OCI-LY3 (cell line): ENCODE measurements at regions not wholly inside any gene's neighbourhood (a gene's known extent, or its start where the extent isn't known, plus 50 kb on each side); places are given as distances from the start of the nearest gene placed in this dataset.
A peak's percentile ranks its signal among the peaks of the same experiment; 100 is the strongest.

Experiments used
- H2AFZ ChIP-seq: fragments of 200-600, 300-600 bp; shearing (Covaris generic); 2 replicates; pipeline ENCODE4 v1.6.0; 2014; ENCODE audit warnings: antibody characterized with exemption, low read depth, low read length
- H3K27ac ChIP-seq: fragments of 200-600, 300-600 bp; sonication (generic); 2 replicates; pipeline ENCODE4 v1.5.1; 2014; ENCODE audit warnings: mild to moderate bottlenecking, low read length, moderate library complexity, mixed read lengths
- H3K27me3 ChIP-seq: fragments of 200-600, 300-600 bp; sonication (generic); 2 replicates; pipeline ENCODE4 v1.6.1; 2014; ENCODE audit warnings: low read depth, low read length, mixed read lengths
- H3K36me3 ChIP-seq: fragments of 200-600, 300-600 bp; sonication (generic); replicated peaks from 2 replicates; pipeline ENCODE3; 2014; ENCODE audit warnings: low read depth, low read length, mixed read lengths
- H3K4me1 ChIP-seq: fragments of 300-600, 200-600 bp; sonication (generic); 2 replicates; pipeline ENCODE4 v1.6.1; 2014; ENCODE audit warnings: low read length, mixed read lengths
- H3K4me2 ChIP-seq: fragments of 200-600, 300-600 bp; sonication (generic); 2 replicates; pipeline ENCODE4 v1.6.1; 2014; ENCODE audit warnings: low read length, mixed read lengths
- H3K4me3 ChIP-seq: fragments of 300-600, 200-600 bp; sonication (generic); 2 replicates; pipeline ENCODE4 v1.5.1; 2014; ENCODE audit warnings: antibody characterized with exemption, mild to moderate bottlenecking, low read length, moderate library complexity
- H3K79me2 ChIP-seq: fragments of 300-600, 200-600 bp; shearing (Covaris generic); 2 replicates; pipeline ENCODE4 v1.6.1; 2014; ENCODE audit warnings: mild to moderate bottlenecking, low read length, mixed read lengths
- H3K9ac ChIP-seq: fragments of 300-600, 200-600 bp; shearing (Covaris generic); 2 replicates; pipeline ENCODE4 v1.6.0; 2014; ENCODE audit warnings: mild to moderate bottlenecking, low read length, moderate library complexity
- H3K9me3 ChIP-seq: fragments of 200-600, 300-600 bp; shearing (Covaris generic); 2 replicates; pipeline ENCODE4 v1.6.1; 2014; ENCODE audit warnings: low read length, mixed read lengths; ENCODE audit not compliant: insufficient read depth
- H4K20me1 ChIP-seq: fragments of 200-600, 300-600 bp; sonication (generic); 2 replicates; pipeline ENCODE4 v1.6.1; 2016; ENCODE audit warnings: low read length, mixed read lengths; ENCODE audit not compliant: insufficient read depth
- CTCF ChIP-seq: fragments of 200-600, 300-600 bp; sonication (generic); IDR thresholded peaks from 2 replicates; pipeline ENCODE4 v1.5.1; 2014; ENCODE audit warnings: antibody characterized with exemption, low read length, low read depth
- EZH2phosphoT487 ChIP-seq: fragments of 200-600 bp; shearing (Covaris generic); IDR thresholded peaks from 2 replicates; pipeline ENCODE4 v1.6.1; 2018; ENCODE audit warnings: antibody characterized with exemption, mixed run types, low read depth

DNA sequence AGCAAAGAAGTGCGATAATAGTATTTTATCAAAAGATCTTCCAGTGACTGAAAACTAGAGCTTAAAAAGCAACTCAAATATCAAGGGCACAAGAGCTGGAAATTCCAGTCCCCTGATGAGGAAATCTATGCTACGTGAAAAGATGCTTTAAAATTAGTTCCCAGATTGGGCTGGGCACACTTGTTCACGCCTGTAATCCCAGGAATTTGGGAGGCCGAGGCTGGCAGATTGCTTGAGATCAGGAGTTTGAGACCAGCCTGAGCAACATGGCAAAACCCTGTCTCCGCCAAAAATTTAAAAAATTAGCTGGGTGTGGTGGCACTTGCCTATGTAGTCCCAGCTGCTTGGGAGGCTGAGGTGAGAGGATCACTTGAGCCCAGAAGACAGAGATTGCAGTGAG, 138.8 kb downstream of the SEMA6D start:
- no peak overlapping the region for H3K4me3 ChIP-seq
- H3K9me3 ChIP-seq = no peaks in the 10 kb centered on the region
- no peak for TF ChIP-seq CTCF
- TF ChIP-seq EZH2phosphoT487 = no peak
- no peak overlapping the region for H3K9ac ChIP-seq
- 0 out of 2 replicates have a peak, but pooled peaks cover 10% of the 10 kb centered on the region for H4K20me1 ChIP-seq
- no peak overlapping the region for H3K4me2 ChIP-seq
- peaks cover 16% of the 10 kb centered on the region for H3K4me1 ChIP-seq
- peaks cover 91% of the 10 kb centered on the region for H3K27me3 ChIP-seq
- no peak overlapping the region for H3K27ac ChIP-seq
- H2AFZ ChIP-seq = no peak overlapping the region
- H3K36me3 ChIP-seq = no peaks in the 10 kb centered on the region
- H3K79me2 ChIP-seq = no peaks in the 10 kb centered on the region

DNA sequence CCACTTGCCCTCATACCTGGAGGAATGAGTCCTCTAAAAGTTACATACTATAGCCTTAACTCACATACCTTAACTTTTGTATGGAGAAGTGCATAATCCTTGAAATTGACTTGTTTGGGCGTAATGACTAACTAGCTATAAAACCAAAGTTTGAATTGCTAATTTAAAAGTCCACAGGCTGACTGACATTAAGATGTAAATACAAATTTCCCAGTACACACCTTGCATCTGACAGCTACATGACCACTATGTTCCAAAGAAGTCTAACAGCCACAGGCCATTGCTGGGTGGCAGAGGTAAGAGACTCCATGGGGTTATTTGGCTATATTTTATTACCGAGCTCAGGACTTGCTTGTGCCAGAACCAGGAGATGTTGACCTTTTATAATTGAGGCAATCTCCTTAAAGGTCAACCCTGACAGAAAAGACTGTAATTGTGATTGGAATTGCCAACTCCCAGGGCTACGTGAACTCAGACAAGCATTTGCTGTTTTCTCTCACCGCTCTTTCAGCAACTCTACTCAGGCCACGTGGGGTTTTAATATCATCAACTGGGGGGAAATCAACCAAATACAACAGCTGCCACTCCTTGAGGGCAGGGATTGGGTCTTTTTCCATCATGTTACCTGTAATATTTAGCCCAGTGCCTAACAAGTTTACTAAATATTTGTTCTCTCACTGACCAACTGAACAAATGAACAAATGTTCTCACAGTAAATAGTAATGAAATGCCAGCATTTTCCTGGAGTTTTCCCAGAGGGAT, 139.9 kb downstream of the SEMA6D start:
- 0 out of 2 replicates have a peak, but pooled peaks cover 5% of the 10 kb centered on the region for H3K9me3 ChIP-seq
- H3K79me2 ChIP-seq = no peaks in the 10 kb centered on the region
- H3K36me3 ChIP-seq = no peaks in the 10 kb centered on the region
- no peak overlapping the region for H3K27ac ChIP-seq
- H3K4me1 ChIP-seq = peaks cover 22% of the 10 kb centered on the region
- no peak overlapping the region for H3K4me3 ChIP-seq
- no peak overlapping the region for H2AFZ ChIP-seq
- H3K9ac ChIP-seq = no peak overlapping the region
- peaks cover 88% of the 10 kb centered on the region for H3K27me3 ChIP-seq
- TF ChIP-seq CTCF (no peak), EZH2phosphoT487 (no peak)
- peaks cover 11% of the 10 kb centered on the region; the same call in 1 of the 2 replicates for H4K20me1 ChIP-seq
- H3K4me2 ChIP-seq = peak overlapping the region; percentile 9; the same call in 1 of the 2 replicates

DNA sequence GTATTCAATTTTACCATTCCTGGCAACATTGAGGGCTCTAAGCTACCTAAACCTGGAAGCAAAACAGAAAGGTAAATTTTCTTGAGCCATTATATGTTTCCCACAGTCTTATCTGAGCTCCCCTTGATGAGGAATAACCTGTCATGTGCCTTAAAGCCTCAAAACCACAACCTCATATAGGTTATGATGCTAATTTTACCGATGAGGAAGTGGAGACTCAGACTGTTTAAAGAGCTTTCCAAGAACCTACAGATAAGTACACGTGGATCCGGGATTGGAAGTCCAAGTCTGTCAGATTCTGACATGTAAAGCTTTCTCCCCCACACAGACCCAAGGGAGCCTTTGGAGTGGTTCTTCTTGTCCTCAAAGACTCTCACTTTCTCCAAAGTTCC, 140.5 kb downstream of the SEMA6D start:
- no peak overlapping the region for H3K27ac ChIP-seq
- TF ChIP-seq EZH2phosphoT487 (no peak), CTCF (no peak)
- H4K20me1 ChIP-seq = peaks cover 11% of the 10 kb centered on the region; the same call in 1 of the 2 replicates
- H2AFZ ChIP-seq = no peak overlapping the region
- no peaks in the 10 kb centered on the region for H3K36me3 ChIP-seq
- peaks cover 28% of the 10 kb centered on the region for H3K4me1 ChIP-seq
- H3K9ac ChIP-seq = no peak overlapping the region
- peak overlapping the region; percentile 9; the same call in 1 of the 2 replicates for H3K4me2 ChIP-seq
- no peak overlapping the region for H3K4me3 ChIP-seq
- H3K27me3 ChIP-seq = peaks cover 88% of the 10 kb centered on the region
- 0 out of 2 replicates have a peak, but pooled peaks cover 5% of the 10 kb centered on the region for H3K9me3 ChIP-seq
- H3K79me2 ChIP-seq = no peaks in the 10 kb centered on the region

DNA sequence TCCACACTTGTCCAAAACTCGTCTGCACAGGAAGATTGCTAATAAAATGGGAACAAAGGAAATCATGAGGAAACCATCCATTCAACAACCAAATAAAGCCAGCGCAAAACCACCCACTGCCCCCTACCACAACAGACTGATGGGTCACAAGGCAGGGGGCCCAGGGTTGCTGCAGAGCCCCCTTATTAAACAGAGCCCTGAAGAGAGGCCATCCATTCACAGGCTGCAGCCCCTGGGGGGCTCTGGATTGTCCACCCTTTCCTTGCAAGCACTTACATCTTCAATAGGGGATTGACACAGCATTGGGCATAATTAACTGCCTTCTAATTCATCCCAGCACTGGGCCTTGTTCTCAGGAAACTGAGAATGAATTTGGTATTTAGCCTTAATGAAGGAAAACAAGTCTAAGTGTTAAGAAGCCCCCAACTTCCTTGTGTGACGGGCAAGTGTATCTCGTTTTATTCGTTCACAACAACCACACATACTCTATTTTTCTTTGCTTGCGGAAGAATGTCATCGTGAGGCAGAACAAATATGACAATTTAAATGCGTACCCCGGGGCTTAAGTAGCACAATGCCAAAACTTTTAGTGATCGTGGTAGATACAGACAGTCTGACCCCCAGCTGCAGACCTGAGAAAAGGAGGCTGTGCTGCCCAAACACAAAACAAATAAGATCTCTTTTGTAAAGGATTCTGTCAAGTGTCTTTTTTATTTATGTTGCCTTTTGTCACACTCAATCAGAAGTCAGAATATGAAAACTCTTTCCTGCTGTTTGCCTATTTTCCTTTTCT, 144.0 kb downstream of the SEMA6D start:
- no peaks in the 10 kb centered on the region for H3K36me3 ChIP-seq
- TF ChIP-seq CTCF = no peak
- TF ChIP-seq EZH2phosphoT487 = no peak
- no peak overlapping the region for H3K27ac ChIP-seq
- H3K9ac ChIP-seq = no peak overlapping the region
- no peak overlapping the region for H2AFZ ChIP-seq
- H3K4me2 ChIP-seq = no peak overlapping the region
- no peak overlapping the region for H3K4me3 ChIP-seq
- peaks cover 23% of the 10 kb centered on the region for H3K9me3 ChIP-seq
- peaks cover 33% of the 10 kb centered on the region for H3K4me1 ChIP-seq
- no peaks in the 10 kb centered on the region for H3K79me2 ChIP-seq
- H4K20me1 ChIP-seq = peaks cover 11% of the 10 kb centered on the region; the same call in 1 of the 2 replicates
- H3K27me3 ChIP-seq = peaks cover 85% of the 10 kb centered on the region
